Liver (tissue), 8 donors: ENCODE measurements at regions not wholly inside any gene's neighbourhood (a gene's known extent, or its start where the extent isn't known, plus 50 kb on each side); places are given as distances from the start of the nearest gene placed in this dataset.

ENCODE experiments used
- DNase-seq: peaks from one replicate; pipeline ENCODE4 v3.0.0-alpha.2; 2017; ENCODE audit warnings: low spot score
- H3K27ac ChIP-seq, 2 donors: one replicate each; pipeline ENCODE4 v1.7.0; 2013; ENCODE audit warnings: inconsistent platforms in 2 of 2, low read length in 2 of 2, control low read depth in 1 of 2, low read depth in 1 of 2, mild to moderate bottlenecking in 1 of 2
- H3K27me3 ChIP-seq, 4 donors: one replicate each; pipeline versions ENCODE4 v1.6.1 to v1.7.0; 2013; ENCODE audit warnings: low read length in 3 of 4, inconsistent platforms in 1 of 4, mild to moderate bottlenecking in 1 of 4, moderate library complexity in 1 of 4; ENCODE audit not compliant: control insufficient read depth in 4 of 4, insufficient read depth in 4 of 4
- H3K36me3 ChIP-seq, 4 donors: one replicate each; pipeline versions ENCODE4 v1.6.1 to v1.7.0; 2013; ENCODE audit warnings: low read length in 3 of 4, mild to moderate bottlenecking in 3 of 4, low read depth in 1 of 4, moderate library complexity in 1 of 4; ENCODE audit not compliant: control insufficient read depth in 4 of 4, insufficient read depth in 3 of 4
- H3K4me1 ChIP-seq, 4 donors: one replicate each; pipeline versions ENCODE4 v1.6.1 to v1.7.0; 2013; ENCODE audit warnings: low read length in 3 of 4, mild to moderate bottlenecking in 3 of 4, moderate library complexity in 1 of 4; ENCODE audit not compliant: control insufficient read depth in 4 of 4, insufficient read depth in 4 of 4
- H3K4me3 ChIP-seq, 3 donors: one replicate each; pipeline versions ENCODE4 v1.6.1 to v1.7.0; 2013; ENCODE audit warnings: low read length in 3 of 3, control low read depth in 1 of 3, low read depth in 1 of 3, mild to moderate bottlenecking in 1 of 3
- H3K9ac ChIP-seq, 2 donors: one replicate each; pipeline ENCODE4 v1.7.0; 2013; ENCODE audit warnings: low read length in 2 of 2, mild to moderate bottlenecking in 2 of 2, moderate library complexity in 2 of 2, control low read depth in 1 of 2, low read depth in 1 of 2
- H3K9me3 ChIP-seq, 4 donors: one replicate each; pipeline versions ENCODE4 v1.6.1 to v1.7.0; 2013; ENCODE audit warnings: low read length in 3 of 4; ENCODE audit not compliant: control insufficient read depth in 4 of 4
- EGR1 ChIP-seq, 2 donors: IDR thresholded peaks; 2 replicates each; pipeline ENCODE4 v1.6.1; 2016 to 2018; ENCODE audit warnings: antibody characterized with exemption in 2 of 2, low read depth in 2 of 2
- FOXA1 ChIP-seq: IDR thresholded peaks from 2 replicates; pipeline ENCODE4 v1.6.1; 2016; ENCODE audit warnings: antibody characterized with exemption
- HNF4G ChIP-seq: IDR thresholded peaks from 2 replicates; pipeline ENCODE4 v1.6.1; 2016; ENCODE audit warnings: antibody characterized with exemption
- MAX ChIP-seq: IDR thresholded peaks from 2 replicates; pipeline ENCODE4 v1.6.1; 2016; ENCODE audit warnings: antibody characterized with exemption
- NR2F2 ChIP-seq: IDR thresholded peaks from 2 replicates; pipeline ENCODE4 v1.6.1; 2016; ENCODE audit warnings: antibody characterized with exemption
- RAD21 ChIP-seq, 2 donors: IDR thresholded peaks; 2 replicates each; pipeline ENCODE4 v1.6.1; 2016; ENCODE audit warnings: antibody characterized with exemption in 2 of 2, mild to moderate bottlenecking in 2 of 2
- REST ChIP-seq: IDR thresholded peaks from 2 replicates; pipeline ENCODE4 v1.6.1; 2016; ENCODE audit warnings: antibody characterized with exemption, mild to moderate bottlenecking
- SP1 ChIP-seq: IDR thresholded peaks from 2 replicates; pipeline ENCODE4 v1.6.1; 2018; ENCODE audit warnings: antibody characterized with exemption, mild to moderate bottlenecking
- TAF1 ChIP-seq: conservative IDR thresholded peaks from 2 replicates; pipeline ENCODE4 v1.6.1; 2016; ENCODE audit warnings: antibody characterized with exemption, mild to moderate bottlenecking
- YY1 ChIP-seq: IDR thresholded peaks from 2 replicates; pipeline ENCODE4 v1.6.1; 2016; ENCODE audit warnings: antibody characterized with exemption, mild to moderate bottlenecking
- ZBTB33 ChIP-seq: IDR thresholded peaks from 2 replicates; pipeline ENCODE4 v1.6.1; 2016; ENCODE audit warnings: antibody characterized with exemption
- whole genome bisulfite sequencing: extraction: QIAGEN DNeasy Blood & Tissue Kit; methylation state at CpG from one replicate; pipeline ENCODE4 v1.1.7; 2013; 5-methylcytosine and 5-hydroxymethylcytosine counted together
- TF ChIP-seq, protein P1 (sequence below): fragments of 150-350 bp; IDR thresholded peaks from 2 replicates; pipeline ENCODE4 v1.5.1; 2017; ENCODE audit warnings: improper control_type of control experiment, low read depth, low read length; ENCODE audit not compliant: missing input control
- TF ChIP-seq, protein P2 (sequence below): IDR thresholded peaks from 2 replicates; pipeline ENCODE4 v1.6.1; 2016; ENCODE audit warnings: antibody characterized with exemption
- donor health status: healthy.
- donor health status: healthy.
- donor health status: healthy.
- donor health status: healthy.
- donor health status: healthy.

DNA sequence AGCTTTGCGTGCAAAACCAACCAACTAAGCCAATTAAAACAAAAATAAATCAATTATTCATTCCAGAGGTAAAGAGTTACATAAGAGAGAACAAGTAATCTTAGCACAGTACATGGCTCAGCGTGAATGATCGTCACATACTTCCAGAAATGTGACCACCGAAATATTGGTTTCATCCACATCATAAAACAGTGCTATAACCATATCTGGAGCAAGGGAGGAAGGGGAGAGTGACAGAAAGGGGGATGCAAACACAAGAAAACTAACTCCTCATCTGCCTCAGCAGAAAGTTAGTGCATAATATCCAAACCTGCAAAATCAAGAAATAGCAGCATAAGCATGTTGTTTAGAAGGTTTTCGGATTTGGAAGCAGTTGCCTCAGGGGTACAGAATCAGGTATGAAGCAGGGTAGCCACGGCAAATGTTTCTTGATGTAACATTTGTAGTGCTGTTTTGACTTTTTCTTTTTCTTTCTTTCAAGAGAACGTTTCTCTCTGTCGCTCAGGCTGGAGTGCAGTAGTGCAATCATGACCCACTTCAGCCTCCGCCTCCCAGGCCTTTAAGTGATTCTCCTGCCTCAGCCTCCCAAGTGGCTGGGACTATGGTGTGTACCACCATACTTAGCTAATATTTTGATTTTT lies 93.9 kb upstream of the EGLN3 start:
- TF ChIP-seq MAX = no peak
- Histone ChIP-seq H3K36me3 (no peaks in the 10 kb centered on the region), H3K9ac (no peak overlapping the region), H3K9me3 (no peaks in the 10 kb centered on the region), H3K4me1 (no peaks in the 10 kb centered on the region), H3K4me3 (no peak overlapping the region), H3K27me3 (no peaks in the 10 kb centered on the region), H3K27ac (no peak overlapping the region)
- 80% methylated on average over 9 of the region's 9 CpGs for WGBS
- no peak for DNase-seq

DNA sequence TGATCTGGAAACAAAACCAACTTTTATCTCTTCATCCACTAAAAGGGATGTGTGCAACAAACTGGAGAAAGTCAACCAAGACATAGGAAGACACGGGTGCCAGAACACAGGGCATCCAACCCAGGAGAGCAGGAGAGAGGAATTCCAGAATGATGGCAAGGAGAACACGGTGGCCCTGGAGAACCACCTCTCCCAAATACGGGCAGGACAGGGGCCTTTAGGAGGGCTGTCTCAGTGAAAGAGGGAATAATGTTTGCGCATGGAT lies 93.4 kb upstream of the EGLN3 start:
- TF ChIP-seq, protein P1, sequence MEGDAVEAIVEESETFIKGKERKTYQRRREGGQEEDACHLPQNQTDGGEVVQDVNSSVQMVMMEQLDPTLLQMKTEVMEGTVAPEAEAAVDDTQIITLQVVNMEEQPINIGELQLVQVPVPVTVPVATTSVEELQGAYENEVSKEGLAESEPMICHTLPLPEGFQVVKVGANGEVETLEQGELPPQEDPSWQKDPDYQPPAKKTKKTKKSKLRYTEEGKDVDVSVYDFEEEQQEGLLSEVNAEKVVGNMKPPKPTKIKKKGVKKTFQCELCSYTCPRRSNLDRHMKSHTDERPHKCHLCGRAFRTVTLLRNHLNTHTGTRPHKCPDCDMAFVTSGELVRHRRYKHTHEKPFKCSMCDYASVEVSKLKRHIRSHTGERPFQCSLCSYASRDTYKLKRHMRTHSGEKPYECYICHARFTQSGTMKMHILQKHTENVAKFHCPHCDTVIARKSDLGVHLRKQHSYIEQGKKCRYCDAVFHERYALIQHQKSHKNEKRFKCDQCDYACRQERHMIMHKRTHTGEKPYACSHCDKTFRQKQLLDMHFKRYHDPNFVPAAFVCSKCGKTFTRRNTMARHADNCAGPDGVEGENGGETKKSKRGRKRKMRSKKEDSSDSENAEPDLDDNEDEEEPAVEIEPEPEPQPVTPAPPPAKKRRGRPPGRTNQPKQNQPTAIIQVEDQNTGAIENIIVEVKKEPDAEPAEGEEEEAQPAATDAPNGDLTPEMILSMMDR = no peak
- TF ChIP-seq MAX (no peak), HNF4G (no peak), YY1 (no peak), ZBTB33 (no peak), SP1 (no peak), RAD21 (IDR thresholded peaks at IDR 0.05) (no peak), FOXA1 (no peak), NR2F2 (no peak)
- TF ChIP-seq, protein P2, sequence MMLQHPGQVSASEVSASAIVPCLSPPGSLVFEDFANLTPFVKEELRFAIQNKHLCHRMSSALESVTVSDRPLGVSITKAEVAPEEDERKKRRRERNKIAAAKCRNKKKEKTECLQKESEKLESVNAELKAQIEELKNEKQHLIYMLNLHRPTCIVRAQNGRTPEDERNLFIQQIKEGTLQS = no peak
- Histone ChIP-seq H3K9me3 (no peaks in the 10 kb centered on the region), H3K36me3 (no peaks in the 10 kb centered on the region), H3K9ac (no peak overlapping the region), H3K4me3 (no peak overlapping the region), H3K27ac (no peak overlapping the region), H3K4me1 (no peaks in the 10 kb centered on the region), H3K27me3 (no peaks in the 10 kb centered on the region)
- WGBS = 90% methylated on average over 4 of the region's 4 CpGs
- DNase-seq = no peak

- 44% methylated on average over 4 of the region's 4 CpGs for WGBS
- H3K9me3 ChIP-seq = no peaks in the 10 kb centered on the region
- no peak overlapping the region for H3K27ac ChIP-seq
- H3K27me3 ChIP-seq = no peaks in the 10 kb centered on the region
- H3K9ac ChIP-seq = no peak overlapping the region
- no peak for DNase-seq
- H3K4me1 ChIP-seq = no peaks in the 10 kb centered on the region
- no peaks in the 10 kb centered on the region for H3K36me3 ChIP-seq
- H3K4me3 ChIP-seq = no peak overlapping the region
- TF ChIP-seq, protein P1 = no peak
- TF ChIP-seq SP1 = no peak
- no peak for TF ChIP-seq RAD21 (IDR thresholded peaks at IDR 0.05)
- TF ChIP-seq EGR1 (IDR thresholded peaks at IDR 0.05; ENCODE audit: low read depth in 2 of 2) = no peak
- TF ChIP-seq REST = no peak
- TF ChIP-seq NR2F2 = no peak
- TF ChIP-seq ZBTB33 = no peak
- TF ChIP-seq TAF1 = no peak
Observed at GRCh38 chr14:34043627-34044372, 92.9 kb upstream of the EGLN3 start.
